ENCODE measurements at regions not wholly inside any gene's neighbourhood (a gene's known extent, or its start where the extent isn't known, plus 50 kb on each side); places are given as distances from the start of the nearest gene placed in this dataset.

DNA sequence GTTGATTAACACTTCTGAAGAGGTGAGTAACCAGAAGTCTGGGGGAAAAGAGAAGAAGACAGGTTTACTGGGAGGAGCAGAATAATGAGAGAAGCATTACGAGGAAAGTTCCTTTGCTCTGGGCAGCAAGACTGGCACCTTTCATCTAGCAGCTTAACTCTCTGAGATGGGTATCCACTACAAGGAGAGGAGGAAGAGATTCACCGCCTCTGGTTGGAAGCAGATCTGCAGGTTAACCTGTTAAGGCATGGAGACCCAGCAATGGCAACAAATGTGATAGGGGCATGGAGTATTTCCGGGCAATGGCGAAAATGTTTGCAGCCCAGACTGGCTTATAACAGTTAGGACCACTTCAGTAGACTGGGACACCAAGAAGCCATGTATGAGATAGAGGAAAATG lies 162.2 kb downstream of the TFEC start:
- ATAC-seq = no peak
- TF ChIP-seq ZFP30 (CRISPR knock-in tag; IDR thresholded peaks at IDR 0.05) = no peak

DNA sequence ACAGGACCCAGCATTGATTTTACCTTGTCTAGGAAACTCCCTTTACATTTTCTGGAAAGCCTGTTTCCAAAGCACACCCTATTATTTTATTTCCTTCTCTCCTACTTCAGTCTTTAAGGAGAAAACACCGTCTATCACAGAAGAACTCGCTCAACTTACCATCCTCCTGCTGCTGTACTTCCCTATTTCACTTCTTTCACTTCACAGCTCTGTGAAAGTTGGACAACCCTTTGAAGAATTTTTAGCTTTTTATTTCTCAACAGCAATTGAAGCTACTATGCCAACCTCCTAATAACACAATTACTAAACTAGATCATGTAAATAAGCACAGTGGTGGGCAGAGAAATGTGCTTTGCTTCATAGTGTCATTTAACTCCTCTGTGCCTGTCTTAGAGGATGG lies 166.5 kb downstream of the TFEC start:
- no peak for TF ChIP-seq ZNF8 (CRISPR knock-in tag; IDR thresholded peaks at IDR 0.05)
- no peak for TF ChIP-seq BACH2 (CRISPR knock-in tag; IDR thresholded peaks at IDR 0.05; ENCODE audit: borderline replicate concordance)
- TF ChIP-seq SNAI2 (CRISPR knock-in tag; IDR thresholded peaks at IDR 0.05) = no peak
- no peak for TF ChIP-seq ARNTL (CRISPR knock-in tag; IDR thresholded peaks at IDR 0.05; ENCODE audit: borderline replicate concordance, low read depth)
- TF ChIP-seq GLIS3 (CRISPR knock-in tag; IDR thresholded peaks at IDR 0.05) = no peak
- TF ChIP-seq, protein P1, sequence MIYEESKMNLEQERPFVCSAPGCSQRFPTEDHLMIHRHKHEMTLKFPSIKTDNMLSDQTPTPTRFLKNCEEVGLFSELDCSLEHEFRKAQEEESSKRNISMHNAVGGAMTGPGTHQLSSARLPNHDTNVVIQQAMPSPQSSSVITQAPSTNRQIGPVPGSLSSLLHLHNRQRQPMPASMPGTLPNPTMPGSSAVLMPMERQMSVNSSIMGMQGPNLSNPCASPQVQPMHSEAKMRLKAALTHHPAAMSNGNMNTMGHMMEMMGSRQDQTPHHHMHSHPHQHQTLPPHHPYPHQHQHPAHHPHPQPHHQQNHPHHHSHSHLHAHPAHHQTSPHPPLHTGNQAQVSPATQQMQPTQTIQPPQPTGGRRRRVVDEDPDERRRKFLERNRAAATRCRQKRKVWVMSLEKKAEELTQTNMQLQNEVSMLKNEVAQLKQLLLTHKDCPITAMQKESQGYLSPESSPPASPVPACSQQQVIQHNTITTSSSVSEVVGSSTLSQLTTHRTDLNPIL (CRISPR knock-in tag; IDR thresholded peaks at IDR 0.05; ENCODE audit: low read depth) = no peak
- TF ChIP-seq CSDC2 (CRISPR knock-in tag; IDR thresholded peaks at IDR 0.05) = no peak
- no peak for TF ChIP-seq ZC3H10 (CRISPR knock-in tag; IDR thresholded peaks at IDR 0.05)
- no peak for TF ChIP-seq TCF4 (CRISPR knock-in tag; IDR thresholded peaks at IDR 0.05; ENCODE audit: borderline replicate concordance)
- TF ChIP-seq, protein P2, sequence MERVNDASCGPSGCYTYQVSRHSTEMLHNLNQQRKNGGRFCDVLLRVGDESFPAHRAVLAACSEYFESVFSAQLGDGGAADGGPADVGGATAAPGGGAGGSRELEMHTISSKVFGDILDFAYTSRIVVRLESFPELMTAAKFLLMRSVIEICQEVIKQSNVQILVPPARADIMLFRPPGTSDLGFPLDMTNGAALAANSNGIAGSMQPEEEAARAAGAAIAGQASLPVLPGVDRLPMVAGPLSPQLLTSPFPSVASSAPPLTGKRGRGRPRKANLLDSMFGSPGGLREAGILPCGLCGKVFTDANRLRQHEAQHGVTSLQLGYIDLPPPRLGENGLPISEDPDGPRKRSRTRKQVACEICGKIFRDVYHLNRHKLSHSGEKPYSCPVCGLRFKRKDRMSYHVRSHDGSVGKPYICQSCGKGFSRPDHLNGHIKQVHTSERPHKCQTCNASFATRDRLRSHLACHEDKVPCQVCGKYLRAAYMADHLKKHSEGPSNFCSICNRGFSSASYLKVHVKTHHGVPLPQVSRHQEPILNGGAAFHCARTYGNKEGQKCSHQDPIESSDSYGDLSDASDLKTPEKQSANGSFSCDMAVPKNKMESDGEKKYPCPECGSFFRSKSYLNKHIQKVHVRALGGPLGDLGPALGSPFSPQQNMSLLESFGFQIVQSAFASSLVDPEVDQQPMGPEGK (CRISPR knock-in tag; IDR thresholded peaks at IDR 0.05; ENCODE audit: borderline replicate concordance) = no peak
- ATAC-seq = no peak

DNA sequence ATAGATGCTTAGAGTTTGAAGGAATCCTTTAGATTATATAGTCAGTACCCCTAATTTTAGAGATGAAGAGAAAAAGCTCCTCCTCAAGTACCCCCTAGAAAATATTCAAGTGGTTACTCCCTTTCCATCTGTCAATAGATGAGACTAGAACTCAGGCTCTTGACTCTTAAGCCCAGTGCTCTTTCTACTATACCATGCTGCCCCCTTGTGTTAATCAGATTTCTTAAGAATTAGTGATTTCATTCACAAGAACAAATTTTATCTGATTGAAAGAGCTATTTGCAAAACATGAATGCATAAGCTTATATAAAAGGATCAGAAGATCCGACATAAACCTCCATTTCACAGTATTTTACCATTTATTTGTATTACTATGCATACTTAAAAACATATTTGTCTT lies 179.3 kb downstream of the TFEC start:
- peak; percentile 41; the same call in 1 of the 3 replicates for ATAC-seq
- TF ChIP-seq SNAI2 (CRISPR knock-in tag; IDR thresholded peaks at IDR 0.05) = no peak
- TF ChIP-seq ZC3H10 (CRISPR knock-in tag; IDR thresholded peaks at IDR 0.05) = no peak
- TF ChIP-seq TCF4 (CRISPR knock-in tag; IDR thresholded peaks at IDR 0.05; ENCODE audit: borderline replicate concordance) = no peak
- TF ChIP-seq, protein P2 (CRISPR knock-in tag; IDR thresholded peaks at IDR 0.05; ENCODE audit: borderline replicate concordance) = no peak
- TF ChIP-seq CSDC2 (CRISPR knock-in tag; IDR thresholded peaks at IDR 0.05) = no peak
- no peak for TF ChIP-seq PPARA (CRISPR knock-in tag; IDR thresholded peaks at IDR 0.05; ENCODE audit: borderline replicate concordance)
- TF ChIP-seq ZNF8 (CRISPR knock-in tag; IDR thresholded peaks at IDR 0.05) = no peak
- no peak for TF ChIP-seq ZFP30 (CRISPR knock-in tag; IDR thresholded peaks at IDR 0.05)
- TF ChIP-seq OSR1 (CRISPR knock-in tag; IDR thresholded peaks at IDR 0.05) = no peak
- TF ChIP-seq TOX (CRISPR knock-in tag; IDR thresholded peaks at IDR 0.05; ENCODE audit: borderline replicate concordance) = no peak
- TF ChIP-seq GLIS3 (CRISPR knock-in tag; IDR thresholded peaks at IDR 0.05) = no peak
- TF ChIP-seq, protein P3, sequence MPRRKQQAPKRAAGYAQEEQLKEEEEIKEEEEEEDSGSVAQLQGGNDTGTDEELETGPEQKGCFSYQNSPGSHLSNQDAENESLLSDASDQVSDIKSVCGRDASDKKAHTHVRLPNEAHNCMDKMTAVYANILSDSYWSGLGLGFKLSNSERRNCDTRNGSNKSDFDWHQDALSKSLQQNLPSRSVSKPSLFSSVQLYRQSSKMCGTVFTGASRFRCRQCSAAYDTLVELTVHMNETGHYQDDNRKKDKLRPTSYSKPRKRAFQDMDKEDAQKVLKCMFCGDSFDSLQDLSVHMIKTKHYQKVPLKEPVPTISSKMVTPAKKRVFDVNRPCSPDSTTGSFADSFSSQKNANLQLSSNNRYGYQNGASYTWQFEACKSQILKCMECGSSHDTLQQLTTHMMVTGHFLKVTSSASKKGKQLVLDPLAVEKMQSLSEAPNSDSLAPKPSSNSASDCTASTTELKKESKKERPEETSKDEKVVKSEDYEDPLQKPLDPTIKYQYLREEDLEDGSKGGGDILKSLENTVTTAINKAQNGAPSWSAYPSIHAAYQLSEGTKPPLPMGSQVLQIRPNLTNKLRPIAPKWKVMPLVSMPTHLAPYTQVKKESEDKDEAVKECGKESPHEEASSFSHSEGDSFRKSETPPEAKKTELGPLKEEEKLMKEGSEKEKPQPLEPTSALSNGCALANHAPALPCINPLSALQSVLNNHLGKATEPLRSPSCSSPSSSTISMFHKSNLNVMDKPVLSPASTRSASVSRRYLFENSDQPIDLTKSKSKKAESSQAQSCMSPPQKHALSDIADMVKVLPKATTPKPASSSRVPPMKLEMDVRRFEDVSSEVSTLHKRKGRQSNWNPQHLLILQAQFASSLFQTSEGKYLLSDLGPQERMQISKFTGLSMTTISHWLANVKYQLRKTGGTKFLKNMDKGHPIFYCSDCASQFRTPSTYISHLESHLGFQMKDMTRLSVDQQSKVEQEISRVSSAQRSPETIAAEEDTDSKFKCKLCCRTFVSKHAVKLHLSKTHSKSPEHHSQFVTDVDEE (CRISPR knock-in tag; IDR thresholded peaks at IDR 0.05) = no peak
- TF ChIP-seq ZFP3 (CRISPR knock-in tag; IDR thresholded peaks at IDR 0.05) = no peak
- no peak for TF ChIP-seq ARNTL (CRISPR knock-in tag; IDR thresholded peaks at IDR 0.05; ENCODE audit: borderline replicate concordance, low read depth)
- TF ChIP-seq ZNF70 (CRISPR knock-in tag; IDR thresholded peaks at IDR 0.05) = no peak

DNA sequence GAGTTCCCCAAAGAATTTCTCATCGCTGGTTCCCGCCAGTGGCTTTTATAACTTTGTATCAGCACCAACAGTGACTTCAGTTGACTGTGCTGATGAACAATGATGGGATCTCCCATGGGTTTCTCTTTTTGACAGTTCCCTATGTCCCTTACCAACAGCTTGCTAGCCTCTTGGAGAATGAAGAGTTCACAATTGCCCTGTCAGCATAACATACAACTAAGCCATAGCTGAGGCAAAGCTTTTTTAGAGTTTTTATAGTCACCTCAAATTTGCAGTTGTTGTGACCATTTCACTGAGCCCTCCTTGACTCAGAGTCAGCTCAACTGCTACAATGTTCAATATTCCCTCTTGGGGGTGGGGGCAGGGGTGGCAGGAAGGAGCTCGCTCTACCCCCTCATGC lies 179.8 kb downstream of the TFEC start:
- ATAC-seq = no peak
- no peak for TF ChIP-seq SNAI2 (CRISPR knock-in tag; IDR thresholded peaks at IDR 0.05)
- TF ChIP-seq, protein P1 (CRISPR knock-in tag; IDR thresholded peaks at IDR 0.05; ENCODE audit: low read depth) = no peak
- TF ChIP-seq, protein P4, sequence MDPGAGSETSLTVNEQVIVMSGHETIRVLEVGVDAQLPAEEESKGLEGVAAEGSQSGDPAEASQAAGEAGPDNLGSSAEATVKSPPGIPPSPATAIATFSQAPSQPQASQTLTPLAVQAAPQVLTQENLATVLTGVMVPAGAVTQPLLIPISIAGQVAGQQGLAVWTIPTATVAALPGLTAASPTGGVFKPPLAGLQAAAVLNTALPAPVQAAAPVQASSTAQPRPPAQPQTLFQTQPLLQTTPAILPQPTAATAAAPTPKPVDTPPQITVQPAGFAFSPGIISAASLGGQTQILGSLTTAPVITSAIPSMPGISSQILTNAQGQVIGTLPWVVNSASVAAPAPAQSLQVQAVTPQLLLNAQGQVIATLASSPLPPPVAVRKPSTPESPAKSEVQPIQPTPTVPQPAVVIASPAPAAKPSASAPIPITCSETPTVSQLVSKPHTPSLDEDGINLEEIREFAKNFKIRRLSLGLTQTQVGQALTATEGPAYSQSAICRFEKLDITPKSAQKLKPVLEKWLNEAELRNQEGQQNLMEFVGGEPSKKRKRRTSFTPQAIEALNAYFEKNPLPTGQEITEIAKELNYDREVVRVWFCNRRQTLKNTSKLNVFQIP (CRISPR knock-in tag; IDR thresholded peaks at IDR 0.05; ENCODE audit: borderline replicate concordance, low read depth) = no peak
- no peak for TF ChIP-seq OSR1 (CRISPR knock-in tag; IDR thresholded peaks at IDR 0.05)
- no peak for TF ChIP-seq RARB (CRISPR knock-in tag; IDR thresholded peaks at IDR 0.05)
- TF ChIP-seq, protein P3 (CRISPR knock-in tag; IDR thresholded peaks at IDR 0.05) = no peak
- TF ChIP-seq GLIS3 (CRISPR knock-in tag; IDR thresholded peaks at IDR 0.05) = no peak
- no peak for TF ChIP-seq ESRRG (CRISPR knock-in tag; IDR thresholded peaks at IDR 0.05)

All from SK-N-SH treated with all-trans-retinoic acid at 6 μM for 48 hours (cell line).